Heart left ventricle (tissue), 16 donors: ENCODE measurements at regions not wholly inside any gene's neighbourhood (a gene's known extent, or its start where the extent isn't known, plus 50 kb on each side); places are given as distances from the start of the nearest gene placed in this dataset.

ENCODE experiments used
- ATAC-seq, 4 donors: fragments of 200-7000 bp; cut with Tn5 transposase; one replicate each; pipeline ENCODE4 v1.9.1; 2020 to 2022; ENCODE audit warnings: moderate library complexity in 4 of 4, mild to moderate bottlenecking in 3 of 4, moderate number of reproducible peaks in 1 of 4
- DNase-seq, 5 donors: peaks; one replicate each; pipeline ENCODE4 v3.0.0-alpha.2; 2020
- H3K27ac ChIP-seq, 12 donors: fragments of 200-600 bp; sonication (generic) in 4 of 12; one replicate each; pipeline versions ENCODE4 v1.5.0 to v1.8.0; 2016 to 2022; ENCODE audit warnings: mild to moderate bottlenecking in 2 of 12
- H3K27me3 ChIP-seq, 9 donors: fragments of 200-600 bp; sonication (generic) in 2 of 9; one replicate each; pipeline versions ENCODE4 v1.5.1 to v1.8.0; 2016 to 2022; ENCODE audit warnings: mild to moderate bottlenecking in 3 of 9
- H3K36me3 ChIP-seq, 9 donors: fragments of 200-600 bp; sonication (generic) in 2 of 9; one replicate each; pipeline versions ENCODE4 v1.5.0 to v1.8.0; 2018 to 2022; ENCODE audit warnings: mild to moderate bottlenecking in 2 of 9
- H3K4me1 ChIP-seq, 12 donors: fragments of 200-600 bp; sonication (generic) in 4 of 12; one replicate each; pipeline versions ENCODE4 v1.5.0 to v1.8.0; 2016 to 2022; ENCODE audit warnings: mild to moderate bottlenecking in 3 of 12
- H3K4me3 ChIP-seq, 12 donors: fragments of 200-600 bp; sonication (generic) in 4 of 12; one replicate each; pipeline versions ENCODE4 v1.5.0 to v1.8.0; 2017 to 2022; ENCODE audit warnings: mild to moderate bottlenecking in 9 of 12, moderate library complexity in 4 of 12
- H3K9me3 ChIP-seq, 12 donors: fragments of 200-600 bp; sonication (generic) in 4 of 12; one replicate each; pipeline versions ENCODE4 v1.5.0 to v1.8.0; 2016 to 2022; ENCODE audit warnings: mild to moderate bottlenecking in 1 of 12
- CTCF ChIP-seq, 12 donors: fragments of 200-600 bp; sonication (generic) in 4 of 12; IDR thresholded peaks; one replicate each; pipeline versions ENCODE4 v1.5.0 to v1.8.0; 2018 to 2022; ENCODE audit warnings: antibody characterized with exemption in 12 of 12, mild to moderate bottlenecking in 5 of 12
- POLR2A ChIP-seq, 2 donors: fragments of 450-650 bp; IDR thresholded peaks; one replicate each; pipeline ENCODE4 v1.6.1; 2017; ENCODE audit warnings: antibody characterized with exemption in 2 of 2, mild to moderate bottlenecking in 2 of 2, moderate library complexity in 2 of 2
- WGBS, 4 donors: extraction: QIAGEN DNeasy Blood & Tissue Kit in 2 of 4; methylation state at CpG; one replicate each; pipeline versions ENCODE4 v1.1.5 to v1.1.7; 2013 to 2018; 5-methylcytosine and 5-hydroxymethylcytosine counted together
- intact Hi-C, 10 donors: fragments of 100-400 bp; cut with DNase I; formaldehyde crosslinking; loops; one replicate each; pipeline versions ENCODE4 v1.11.1 to v1.14.2; 2022
- donor health status: ischemic (EF 13 %, LVEDD 7.1; RV severe dilation, severe dysfunction).
- donor health status: healthy with polysubstance abuse.
- donor health status: DM: no; HTN: yes; CAD: no.
- donor health status: DM: no; HTN: no; CAD: no.
- donor health status: ischemic (EF 25% LVEDD 6.9; RV normal size, moderate dysfunction).
- donor health status: ischemic (EF 25% LVEDD 5.7; RV mildly dilated, moderate dysfunction).
- donor health status: healthy.
- donor health status: DM: yes; HTN: yes; CAD: no.
- donor health status: ischemic (EF 35%, LVEDD 5.7; RV mildly dilated, moderate dysfunction).
- donor health status: nonischemic (EF 11% LVEDD 7.7; RV severe dilation, severe dysfunction).
- donor health status: DM: yes; HTN: yes; CAD: no.
- donor health status: PGD.
- donor health status: ischemic (EF 29% LVEDD 5.4; RV normal size, mild dysfunction).
- donor health status: nonischemic (EF 23%, LVEDD 6.1; RV moderate dilation, normal function).

GRCh38 chr4:127449449-127449848 lies 183.3 kb upstream of the INTU start:
- Histone ChIP-seq H3K36me3 (no peaks in the 10 kb centered on the region), H3K27ac (no peak overlapping the region), H3K4me3 (no peak overlapping the region), H3K27me3 (no peaks in the 10 kb centered on the region), H3K9me3 (no peaks in the 10 kb centered on the region), H3K4me1 (no peaks in the 10 kb centered on the region)
- TF ChIP-seq CTCF (IDR thresholded peaks at IDR 0.05) (no peak), POLR2A (IDR thresholded peaks at IDR 0.05) (no peak)
- intact Hi-C loops = no loop called here
- DNase-seq (no peak), ATAC-seq (no peak)

- intact Hi-C loops = no loop called here
- ATAC-seq (no peak), DNase-seq (no peak)
- H3K27me3 ChIP-seq = no peaks in the 10 kb centered on the region
- no peaks in the 10 kb centered on the region for H3K36me3 ChIP-seq
- WGBS, 4 donors = 63 to 75% (median 71%) methylated on average over 1 of the region's 1 CpG
- no peak for TF ChIP-seq POLR2A (IDR thresholded peaks at IDR 0.05)
- H3K4me1 ChIP-seq = no peaks in the 10 kb centered on the region
- no peak overlapping the region for H3K4me3 ChIP-seq
- no peaks in the 10 kb centered on the region for H3K9me3 ChIP-seq
- no peak overlapping the region for H3K27ac ChIP-seq
Observed at GRCh38 chr4:127450276-127450675, 182.5 kb upstream of the INTU start.

- WGBS, 4 donors = 38 to 65% (median 46%) methylated on average over 3 to 6 of the region's 6 CpGs
- no peak for ATAC-seq
Observed at GRCh38 chr4:127463883-127464282, 168.9 kb upstream of the INTU start.

GRCh38 chr4:127469542-127469941 lies 163.2 kb upstream of the INTU start:
- ATAC-seq (no peak), DNase-seq (no peak)
- no peaks in the 10 kb centered on the region for H3K27me3 ChIP-seq
- intact Hi-C loops = no loop called here
- H3K4me3 ChIP-seq = no peak overlapping the region
- TF ChIP-seq POLR2A (IDR thresholded peaks at IDR 0.05) = no peak
- TF ChIP-seq CTCF (IDR thresholded peaks at IDR 0.05) = no peak
- no peaks in the 10 kb centered on the region for H3K4me1 ChIP-seq
- no peaks in the 10 kb centered on the region for H3K36me3 ChIP-seq
- 73 to 89% (median 77%) methylated on average over 1 of the region's 1 CpG for WGBS, 4 donors
- no peak overlapping the region for H3K27ac ChIP-seq
- peaks cover 0 to 10% (median 0%) of the 10 kb centered on the region in 12 donors for H3K9me3 ChIP-seq

More at GRCh38 chr4:127463883-127464282, 168.9 kb upstream of the INTU start:
- Histone ChIP-seq H3K9me3 (peaks cover 0 to 8% (median 0%) of the 10 kb centered on the region in 12 donors), H3K4me1 (no peaks in the 10 kb centered on the region), H3K4me3 (no peak overlapping the region), H3K27ac (no peak overlapping the region), H3K27me3 (peaks cover 0 to 3% (median 0%) of the 10 kb centered on the region in 9 donors), H3K36me3 (no peaks in the 10 kb centered on the region)
- DNase-seq = no peak
- no peak for TF ChIP-seq POLR2A (IDR thresholded peaks at IDR 0.05)
- TF ChIP-seq CTCF (IDR thresholded peaks at IDR 0.05) = no peak
- intact Hi-C loops = no loop called here
